NCI-H146 (cell line): ENCODE measurements at regions not wholly inside any gene's neighbourhood (a gene's known extent, or its start where the extent isn't known, plus 50 kb on each side); places are given as distances from the start of the nearest gene placed in this dataset.
A peak's percentile ranks its signal among the peaks of the same experiment; 100 is the strongest.
"Not testable (repeated sequence)": the region's sequence is repeated elsewhere in the genome, so short reads cannot be mapped to it uniquely, and the experiment has no call there.

Experiments used
- DNase-seq: peaks from one replicate; lab custom pipeline; 2025; lab: John Stamatoyannopoulos, UW

GRCh38 chr10:33899578-33900531 is 565.4 kb upstream of the NRP1 start:
- no peak for DNase-seq

DNA sequence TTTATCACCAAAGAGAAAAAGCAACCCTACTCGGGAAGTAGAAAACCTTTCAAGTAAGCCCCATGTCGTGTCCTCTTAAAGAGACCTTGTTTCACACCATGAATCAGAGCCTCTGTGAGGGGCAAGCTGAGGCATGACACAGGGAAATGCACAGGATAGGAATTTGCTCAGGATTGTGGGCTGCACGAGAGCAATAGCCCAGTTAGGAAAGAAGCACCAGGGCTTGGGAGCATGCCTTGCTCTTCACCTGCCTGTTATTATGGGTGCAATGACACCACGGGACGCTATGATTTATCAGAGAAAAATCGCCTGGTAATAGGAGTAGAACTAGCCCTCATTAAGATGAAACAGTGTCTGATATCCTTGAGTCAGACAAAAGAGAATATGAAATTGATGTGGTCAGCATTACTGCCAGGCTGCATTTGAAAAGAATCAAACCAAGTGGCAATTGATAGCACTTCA is 562.9 kb upstream of the NRP1 start:
- DNase-seq: peak; percentile 68

GRCh38 chr10:33893506-33893905 is 559.0 kb upstream of the NRP1 start:
- no peak for DNase-seq

- DNase-seq: no peak
Observed at GRCh38 chr10:33889371-33889770, 554.9 kb upstream of the NRP1 start.

DNA sequence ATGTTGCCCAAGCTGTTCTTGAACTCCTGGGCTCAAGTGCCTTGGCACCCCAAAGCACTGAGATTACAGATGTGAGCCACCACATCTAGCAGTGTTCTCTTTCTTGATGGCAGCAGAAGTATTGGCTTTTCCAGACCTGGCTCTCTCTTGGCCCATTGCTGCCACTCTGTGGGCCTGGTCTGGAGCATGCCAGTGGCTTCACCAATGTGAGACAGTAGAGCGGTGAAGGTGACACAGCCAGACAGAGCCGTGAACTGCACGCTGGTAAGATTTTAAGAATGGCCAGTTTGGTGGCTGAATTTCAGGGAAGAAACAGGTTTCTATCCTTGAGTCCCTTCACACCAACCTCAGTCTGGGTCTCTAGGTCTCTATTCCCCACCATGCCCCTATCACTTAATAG is 552.7 kb upstream of the NRP1 start:
- DNase-seq: no peak

DNA sequence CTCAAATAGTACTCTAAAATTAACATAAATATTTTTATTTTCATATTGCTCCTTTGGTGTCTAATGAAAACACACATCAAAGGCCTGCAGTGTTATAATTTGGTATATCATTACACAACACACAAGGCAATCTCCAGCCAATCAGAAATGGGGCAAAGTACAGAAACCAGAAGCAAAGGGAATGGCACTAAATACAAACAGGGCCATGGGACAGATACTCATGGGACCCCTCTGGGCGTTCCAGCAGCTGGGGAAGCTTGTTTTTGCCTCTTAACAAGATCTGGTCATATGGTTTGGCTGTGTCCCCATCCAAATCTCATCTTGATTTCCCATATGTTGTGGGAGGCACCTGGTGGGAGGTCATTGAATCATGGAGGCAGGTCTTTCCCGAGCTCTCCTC is 551.8 kb upstream of the NRP1 start:
- DNase-seq: no peak

DNA sequence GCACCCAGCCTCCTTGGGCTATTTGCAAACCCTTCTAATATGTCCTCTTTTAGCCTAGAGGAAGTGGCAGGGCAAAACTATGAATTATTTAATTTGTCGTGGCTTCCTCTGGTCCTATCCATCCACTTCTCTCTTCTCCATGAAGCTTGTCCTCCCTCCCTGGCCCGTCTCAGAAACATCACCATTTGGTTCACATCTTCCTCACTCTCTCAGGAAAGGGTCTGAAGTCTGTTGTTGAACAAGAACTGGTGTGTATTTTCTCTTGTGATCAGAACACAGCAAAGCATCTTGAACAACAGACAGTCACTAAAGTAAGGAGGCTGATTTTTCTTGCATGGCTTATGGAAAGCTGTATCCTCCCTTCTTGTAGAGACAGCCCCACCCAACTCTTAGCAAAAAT is 550.1 kb upstream of the NRP1 start:
- no peak for DNase-seq

DNA sequence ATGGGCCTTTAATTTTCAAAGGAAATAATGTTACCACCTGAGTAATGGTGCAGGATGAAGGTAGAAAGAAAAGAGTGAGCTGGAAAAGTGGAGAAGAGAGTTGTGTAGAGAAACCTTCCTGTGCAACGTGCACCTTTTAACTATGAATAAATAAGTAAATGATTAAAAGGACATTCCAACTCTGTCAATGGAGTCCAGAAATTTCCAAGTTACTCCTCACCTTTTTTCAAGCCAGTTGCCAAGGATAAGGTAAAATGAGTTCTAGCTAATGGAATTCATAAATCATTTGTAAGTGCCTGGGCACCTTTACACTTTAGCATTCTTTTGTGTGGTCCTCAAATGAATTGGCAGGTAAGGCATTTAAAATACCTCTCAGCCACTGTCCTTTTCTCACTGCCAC is 549.4 kb upstream of the NRP1 start:
- DNase-seq: no peak

GRCh38 chr10:33882996-33883395 is 548.5 kb upstream of the NRP1 start:
- no peak for DNase-seq

DNA sequence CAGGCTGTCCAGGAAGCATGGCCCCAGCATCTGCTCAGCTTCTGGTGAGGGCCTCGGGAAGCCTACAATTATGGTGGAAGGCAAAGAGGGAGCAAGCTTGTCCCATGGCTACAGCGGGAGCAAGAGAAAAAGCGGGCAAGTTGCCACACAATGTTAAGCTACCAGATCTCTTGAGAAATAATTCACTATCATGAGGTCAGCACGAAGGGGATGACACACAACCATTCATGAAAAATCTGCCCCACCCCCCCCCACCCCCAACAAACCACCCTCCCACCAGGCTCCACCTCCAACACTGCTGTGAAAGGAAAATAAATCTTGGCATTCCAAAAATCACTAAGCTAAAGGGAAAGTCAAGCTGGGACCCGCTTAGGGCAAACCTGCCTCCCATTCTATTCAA is 545.8 kb upstream of the NRP1 start:
- DNase-seq: no peak

GRCh38 chr10:33878238-33878786 is 543.8 kb upstream of the NRP1 start:
- no peak for DNase-seq

- DNase-seq: no peak
Observed at GRCh38 chr10:33876584-33877400, 542.3 kb upstream of the NRP1 start.

DNA sequence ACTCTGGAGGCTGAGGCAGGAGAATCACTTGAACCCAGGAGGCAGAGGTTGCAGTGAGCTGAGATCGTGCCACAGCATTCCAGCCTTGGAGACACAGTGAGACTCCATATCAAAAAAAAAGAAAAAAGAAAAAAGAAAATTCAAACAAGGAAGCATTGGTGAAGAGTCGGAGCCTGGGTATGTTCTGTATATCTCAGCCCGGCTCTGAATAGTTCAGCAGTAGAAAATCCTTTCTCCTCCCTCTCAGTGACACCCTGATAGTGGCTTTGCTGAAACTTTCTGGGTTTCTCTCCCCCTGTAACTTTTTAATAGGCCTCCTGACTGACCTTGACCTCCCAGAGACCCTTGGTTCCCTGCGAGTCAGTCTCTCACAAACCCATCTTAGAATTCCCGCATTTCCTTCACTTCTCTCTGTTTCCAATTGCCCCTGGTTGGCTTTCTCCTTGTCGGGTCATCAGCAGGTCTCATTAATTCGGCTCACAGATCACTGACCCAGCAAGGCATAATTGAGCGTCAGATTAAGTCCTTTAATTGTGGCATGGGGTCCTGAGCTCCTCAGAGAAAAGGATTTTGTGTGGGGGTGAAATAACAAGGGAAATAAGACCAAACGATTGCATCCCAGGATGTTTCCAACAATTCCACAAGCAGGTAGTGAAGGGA is 541.6 kb upstream of the NRP1 start:
- no peak for DNase-seq

GRCh38 chr10:33871061-33871956 is 536.8 kb upstream of the NRP1 start:
- DNase-seq: no peak

DNA sequence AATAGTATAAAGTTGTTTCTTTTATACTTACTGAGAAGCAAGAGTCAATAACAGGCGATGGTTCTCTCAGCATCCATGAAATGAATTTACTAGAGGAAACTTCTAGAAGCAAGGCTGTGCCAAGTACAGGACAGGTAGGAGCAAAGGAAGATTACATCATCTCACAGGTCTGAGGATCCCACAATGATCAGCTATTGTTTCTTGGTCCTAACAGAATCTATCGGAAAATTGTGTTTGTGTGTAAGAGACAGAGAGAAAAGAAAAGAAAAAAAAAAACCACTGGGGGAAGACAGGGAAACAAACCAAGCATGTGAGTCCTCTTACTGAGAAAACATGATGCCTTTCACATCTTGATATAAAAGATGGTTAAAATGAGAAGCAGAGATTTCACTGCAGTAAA is 535.0 kb upstream of the NRP1 start:
- DNase-seq: no peak

DNA sequence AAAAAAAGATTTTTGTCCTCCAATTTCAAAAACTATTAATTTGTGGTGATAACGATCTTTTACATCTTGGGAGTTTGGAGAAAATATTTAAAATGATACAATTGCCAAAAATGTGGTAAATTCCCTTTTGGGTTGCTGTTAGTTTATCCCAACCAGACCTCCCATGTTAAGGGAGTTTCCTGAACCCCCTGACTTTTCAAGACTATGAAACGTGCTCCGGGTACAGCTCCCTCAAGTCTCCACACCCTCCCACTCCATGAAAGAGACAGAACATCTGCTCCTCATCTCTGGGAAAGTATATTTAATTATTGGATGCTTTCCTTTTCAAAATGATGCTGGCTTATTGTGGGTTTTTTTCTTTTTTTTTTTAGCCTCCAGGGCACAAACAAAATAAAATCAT is 534.6 kb upstream of the NRP1 start:
- no peak for DNase-seq

DNA sequence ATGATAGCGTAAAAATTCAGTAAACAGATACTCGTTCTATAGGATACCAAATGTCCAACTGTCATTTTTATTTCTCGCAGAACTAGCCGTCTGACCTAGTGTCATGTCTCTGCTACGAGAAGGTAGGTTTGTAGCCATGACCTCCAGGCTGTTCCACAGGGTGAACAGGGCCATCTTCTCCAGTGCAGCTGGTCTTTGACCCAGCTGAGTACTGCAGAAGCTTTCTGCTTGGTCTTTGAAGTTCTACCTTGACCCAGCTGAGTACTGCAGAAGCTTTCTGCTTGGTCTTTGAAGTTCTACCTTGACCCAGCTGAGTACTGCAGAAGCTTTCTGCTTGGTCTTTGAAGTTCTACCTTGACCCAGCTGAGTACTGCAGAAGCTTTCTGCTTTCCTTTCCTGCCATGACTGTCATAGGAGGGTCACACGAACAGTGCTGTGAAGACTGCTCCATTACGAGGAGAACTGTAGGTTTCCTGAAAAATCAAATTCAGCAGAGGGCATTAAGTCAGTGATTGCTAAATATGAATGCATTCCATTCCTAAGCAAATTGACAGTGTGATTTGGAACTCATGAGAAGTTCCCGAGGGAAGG is 532.8 kb upstream of the NRP1 start:
- not testable (repeated sequence) for DNase-seq

- DNase-seq: no peak
Observed at GRCh38 chr10:33863352-33863751, 528.9 kb upstream of the NRP1 start.

DNA sequence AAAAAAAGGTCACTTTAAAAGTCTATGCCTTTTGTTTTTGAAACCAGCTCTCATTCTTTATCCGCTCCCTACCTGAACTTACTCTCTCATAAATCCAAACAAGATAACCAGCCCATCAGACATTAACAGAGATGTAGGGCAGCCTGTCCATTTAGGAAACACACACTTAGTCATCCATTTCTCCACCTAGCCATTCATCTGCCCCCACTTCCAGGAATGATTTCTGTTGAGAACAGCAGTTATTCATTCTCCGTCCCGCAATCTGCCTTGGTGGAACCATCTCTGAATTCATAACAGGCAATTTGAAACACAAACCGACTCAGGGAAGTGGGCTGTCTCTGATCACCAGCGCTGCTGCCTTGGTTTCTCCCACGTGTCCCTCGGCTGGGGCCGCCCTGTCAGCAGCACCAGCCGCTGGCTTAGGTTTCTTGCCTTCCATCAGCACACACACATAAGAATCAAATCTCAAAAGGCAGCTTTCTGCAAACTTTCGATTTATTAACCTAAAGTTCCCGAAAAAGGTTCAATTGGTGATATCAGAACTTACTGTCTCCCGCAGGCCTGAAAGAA is 528.2 kb upstream of the NRP1 start:
- no peak for DNase-seq

GRCh38 chr10:33861833-33862232 is 527.4 kb upstream of the NRP1 start:
- no peak for DNase-seq
